GM21737 (cell line): ENCODE measurements at regions not wholly inside any gene's neighbourhood (a gene's known extent, or its start where the extent isn't known, plus 50 kb on each side); places are given as distances from the start of the nearest gene placed in this dataset.
"Not testable (repeated sequence)": the region's sequence is repeated elsewhere in the genome, so short reads cannot be mapped to it uniquely, and the experiment has no call there.

ENCODE experiments used
- ATAC-seq: cut with Tn5 transposase; IDR thresholded peaks from one replicate; pipeline ENCODE4 v1.9.1; 2021; ENCODE audit warnings: mild to moderate bottlenecking, moderate library complexity; ENCODE audit not compliant: unreplicated experiment

DNA sequence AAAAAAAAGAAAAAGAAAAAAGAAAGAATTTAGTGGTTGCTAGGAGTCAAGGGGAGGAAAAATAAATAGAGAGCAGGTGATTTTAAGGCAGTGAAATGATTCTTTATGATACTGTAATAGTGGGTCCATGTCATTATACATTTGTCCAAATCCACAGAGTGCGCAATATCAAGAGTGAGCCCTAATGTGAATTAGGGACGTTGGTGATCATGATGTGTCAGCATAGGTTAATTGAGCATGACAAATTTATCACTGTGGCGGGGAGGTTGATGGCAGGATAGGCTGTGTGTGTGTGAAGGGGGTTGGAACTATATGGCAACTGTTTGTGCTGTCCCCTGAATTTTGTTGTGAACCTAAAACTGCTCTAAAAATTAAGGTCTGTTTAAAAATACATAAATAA is 357.8 kb downstream of the ICE1 start:
- ATAC-seq: no peak

DNA sequence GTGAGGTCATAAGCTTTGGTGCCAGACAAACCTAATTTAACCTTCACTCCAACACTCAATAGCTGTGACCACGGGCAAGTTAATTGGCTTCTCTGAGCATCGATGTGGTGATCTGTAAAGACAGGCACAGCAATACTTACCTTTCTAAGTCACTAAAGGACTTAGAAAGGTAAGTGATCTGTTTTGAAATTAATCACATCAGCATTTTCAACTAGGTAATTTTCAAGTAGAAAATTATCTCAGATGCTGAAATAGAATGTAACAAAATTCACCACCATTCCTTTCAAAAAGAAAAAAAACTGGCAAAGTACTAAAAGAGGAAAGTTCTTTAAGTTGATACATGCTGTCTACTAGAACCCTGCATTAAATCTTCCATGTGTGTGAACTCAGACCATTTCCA is 354.5 kb downstream of the ICE1 start:
- ATAC-seq: no peak

DNA sequence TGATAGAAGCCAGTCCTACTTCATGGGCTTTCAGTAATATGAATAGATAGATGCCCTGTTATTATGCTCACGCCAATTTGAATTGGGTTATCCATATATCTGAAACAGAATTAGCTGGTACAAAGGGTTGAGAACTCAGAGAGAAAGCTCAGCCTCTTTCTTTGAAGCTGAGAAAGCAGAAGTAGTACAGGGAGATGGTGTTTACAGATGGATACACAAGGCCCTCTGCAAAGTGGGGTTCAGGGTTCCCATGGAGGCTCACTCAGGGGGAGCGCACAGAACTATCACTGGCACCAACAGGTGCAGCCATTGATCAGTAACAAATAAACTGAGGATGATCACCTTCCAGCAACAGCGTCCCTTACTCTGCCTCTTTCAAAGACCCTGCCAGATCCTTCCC is 349.7 kb downstream of the ICE1 start:
- ATAC-seq: no peak

DNA sequence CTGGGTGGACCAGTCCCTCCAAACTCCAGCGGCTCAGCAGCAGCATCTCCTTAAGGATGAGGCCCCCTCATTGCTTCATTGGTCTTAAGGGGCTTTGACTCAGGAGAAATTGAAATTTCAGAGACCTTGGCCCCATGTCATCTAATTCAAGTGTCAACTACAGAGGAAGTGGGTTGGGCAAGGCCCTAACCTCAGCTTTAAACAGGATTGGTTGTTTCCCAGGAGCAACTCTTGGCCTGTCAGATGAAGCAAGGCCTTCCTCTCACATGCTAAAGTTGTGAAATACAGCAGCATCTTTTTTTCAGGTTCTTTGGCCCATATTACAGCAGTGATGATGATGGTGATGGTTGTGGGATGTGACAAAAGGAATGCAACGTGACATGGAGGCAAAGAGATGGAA is 348.3 kb downstream of the ICE1 start:
- ATAC-seq: no peak

DNA sequence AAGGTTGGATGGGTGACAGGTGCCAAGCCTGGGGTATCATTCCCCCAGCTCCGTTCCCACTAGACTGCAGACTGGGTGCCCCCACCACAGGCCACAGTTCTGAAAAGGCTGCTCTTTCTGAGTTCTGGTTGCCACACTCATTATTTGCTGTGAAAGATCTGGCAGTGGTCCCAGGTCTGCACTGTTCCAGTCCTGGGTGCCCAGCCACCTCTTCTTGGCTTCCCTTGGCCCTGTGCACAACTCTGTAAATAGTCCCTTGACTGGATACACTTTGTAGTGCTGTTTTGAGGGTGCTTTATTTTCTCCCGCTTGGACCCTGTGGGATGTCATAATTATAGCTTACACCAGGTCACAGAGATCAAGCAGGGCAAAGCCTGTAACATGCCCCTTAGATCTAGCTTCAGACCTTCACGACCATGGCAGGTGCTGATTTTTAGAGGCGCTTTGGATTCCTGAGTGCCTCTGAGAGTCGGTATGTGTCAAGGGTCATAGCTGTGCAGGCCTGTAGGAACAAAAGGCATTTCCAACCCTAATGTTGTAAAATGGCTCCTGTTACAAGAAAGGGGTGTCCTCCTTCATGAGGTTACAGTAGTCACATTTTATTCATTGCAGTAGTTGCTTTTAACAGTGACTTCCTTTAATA is 344.9 kb downstream of the ICE1 start:
- ATAC-seq: no peak

DNA sequence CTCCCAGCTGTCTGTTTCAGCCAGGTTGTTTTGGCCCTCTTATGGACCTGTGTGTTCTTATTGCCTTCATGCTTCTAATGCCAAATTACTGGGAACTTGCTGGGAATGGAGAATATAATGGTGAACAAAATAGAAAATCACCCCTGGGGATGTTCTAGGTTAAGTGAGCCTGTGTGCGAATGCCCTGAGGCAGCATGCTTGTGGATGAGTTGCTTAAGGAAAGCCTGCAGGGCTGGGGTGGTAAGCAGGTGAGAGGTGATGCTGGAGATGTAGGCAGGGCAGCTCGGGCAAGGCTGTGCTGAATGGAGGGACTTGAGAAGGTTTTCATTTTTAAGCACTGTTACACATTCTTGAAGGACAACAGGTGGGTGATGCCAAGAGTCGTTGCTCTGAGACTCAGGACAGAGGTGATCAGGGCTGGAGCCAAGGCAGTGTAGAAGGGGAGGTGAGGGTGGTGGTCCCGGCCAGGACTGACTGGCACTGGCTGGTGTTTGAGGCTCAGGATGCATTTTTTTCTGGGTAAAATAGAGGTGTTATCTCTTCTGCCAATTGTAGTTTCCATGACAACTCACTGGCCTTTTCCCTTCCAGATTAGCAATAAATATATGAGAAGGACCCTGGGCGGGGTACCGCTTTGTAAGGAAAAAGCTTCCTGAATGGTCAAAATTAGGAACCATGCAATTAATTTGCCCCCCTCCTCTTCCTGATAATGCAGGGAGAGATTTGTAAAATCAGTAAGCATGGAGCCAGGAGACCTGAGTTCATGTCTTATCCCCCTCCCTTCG is 342.8 kb downstream of the ICE1 start:
- no peak for ATAC-seq

DNA sequence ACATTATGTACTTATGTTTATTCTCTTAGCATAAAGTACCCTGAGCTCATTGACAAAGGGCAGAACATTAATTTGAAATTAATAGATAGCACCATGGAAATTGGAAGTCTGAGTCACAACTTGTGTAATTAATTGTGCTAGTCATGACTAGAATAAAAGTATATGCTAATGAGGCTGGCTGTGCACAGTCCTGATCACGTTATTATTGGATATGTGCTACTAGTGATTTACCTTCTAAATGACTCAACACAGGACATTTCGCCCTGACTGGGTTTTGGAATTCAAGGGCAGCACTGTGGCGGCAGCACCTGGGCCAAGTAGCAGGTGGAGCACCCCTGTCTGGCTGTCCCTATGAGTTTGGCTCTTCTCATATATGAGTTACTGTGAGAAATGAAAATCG is 341.8 kb downstream of the ICE1 start:
- ATAC-seq: no peak

DNA sequence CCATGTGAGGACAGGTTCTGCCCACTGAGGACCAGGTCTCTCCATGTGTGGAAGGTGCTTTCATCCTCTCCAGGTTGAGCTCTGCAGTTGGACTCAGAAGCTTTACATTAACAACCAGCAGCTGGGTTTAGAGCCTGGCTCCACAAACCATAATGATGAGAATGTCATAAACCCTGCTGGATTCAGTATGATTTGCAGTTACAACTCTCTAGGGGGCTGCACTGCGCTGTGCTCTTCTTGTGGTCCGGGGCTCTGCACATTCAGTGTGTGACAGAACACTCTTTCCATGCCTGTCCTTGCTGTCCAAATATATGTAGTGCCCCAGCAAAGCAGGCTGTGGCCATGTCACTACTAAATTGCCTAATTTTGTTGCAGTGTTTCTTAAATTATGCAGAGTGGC is 334.3 kb downstream of the ICE1 start:
- ATAC-seq: no peak

DNA sequence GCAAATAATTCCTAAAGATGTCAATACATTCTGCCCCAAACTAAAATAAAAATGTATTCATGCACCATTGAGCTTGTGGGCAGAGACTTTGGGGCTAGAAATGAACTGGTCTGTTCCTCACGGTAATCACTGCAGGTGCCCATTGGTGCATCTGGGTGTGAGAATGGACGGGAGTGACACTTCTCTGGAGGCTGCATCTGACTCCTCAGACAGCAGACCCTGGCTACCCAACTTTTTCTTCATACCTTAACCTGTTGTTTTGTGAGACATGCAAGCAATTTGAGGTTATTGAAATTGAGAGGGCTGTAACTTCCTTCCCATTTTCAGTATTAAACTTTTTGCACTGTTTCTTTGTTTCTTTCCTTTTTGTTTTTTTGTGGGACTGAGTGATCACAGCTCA is 333.4 kb downstream of the ICE1 start:
- peak; percentile 44 for ATAC-seq

DNA sequence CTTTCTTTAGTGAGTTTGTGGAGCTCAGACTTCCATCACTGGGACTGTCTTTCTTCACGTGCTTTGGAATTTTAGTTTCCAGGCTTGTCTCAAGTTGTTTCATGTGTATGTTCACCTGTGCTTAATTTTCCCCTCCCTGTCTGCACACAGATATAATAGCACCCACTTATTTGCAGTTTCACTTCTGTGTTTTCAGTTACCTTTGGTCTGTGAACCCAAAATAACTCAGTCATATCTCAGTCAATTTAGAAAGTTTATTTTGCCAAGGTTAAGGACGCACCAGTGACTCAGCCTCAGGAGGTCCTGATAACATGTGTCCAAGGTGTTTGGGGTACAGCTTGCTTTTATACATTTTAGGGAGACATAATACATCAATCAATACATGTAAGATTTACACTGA is 330.4 kb downstream of the ICE1 start:
- ATAC-seq: peak; percentile 58

DNA sequence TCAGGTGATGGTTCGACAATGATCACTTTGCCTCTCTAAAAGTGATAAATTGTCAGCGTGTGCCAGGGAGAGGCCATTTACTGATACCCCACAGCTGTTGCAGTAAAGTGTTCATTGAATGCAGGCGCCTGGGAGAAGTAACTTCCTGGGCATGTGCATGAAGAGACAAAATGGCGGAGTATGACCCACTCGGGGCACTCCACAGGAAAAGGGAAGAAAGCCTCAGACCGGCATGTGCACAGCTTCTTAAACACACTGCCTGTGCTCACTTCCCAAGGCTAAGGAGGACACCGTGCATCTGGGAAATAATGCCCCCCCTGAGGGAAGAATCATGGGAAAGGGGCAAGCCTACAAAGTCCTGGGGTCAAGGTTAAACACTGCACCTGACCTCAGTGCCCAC is 329.5 kb downstream of the ICE1 start:
- ATAC-seq: no peak

DNA sequence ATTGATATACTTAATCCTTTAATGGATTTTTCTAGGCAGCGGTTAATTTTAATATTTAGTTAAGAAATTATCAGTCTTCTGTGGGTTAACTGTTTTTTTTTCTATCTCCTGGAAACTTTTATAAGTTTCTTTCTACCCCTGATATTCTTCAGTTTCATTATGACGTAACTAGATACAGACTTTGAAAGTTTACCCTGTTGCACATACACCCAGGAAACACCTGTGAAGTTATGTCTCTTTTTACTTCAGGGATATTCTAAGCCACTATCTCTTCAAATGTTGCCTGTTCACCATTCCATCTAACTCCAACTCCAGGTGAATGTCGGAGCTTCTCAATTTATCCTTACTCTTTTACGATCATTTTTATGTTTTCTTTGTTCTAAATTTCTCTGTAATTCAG is 329.0 kb downstream of the ICE1 start:
- ATAC-seq: peak; percentile 40

DNA sequence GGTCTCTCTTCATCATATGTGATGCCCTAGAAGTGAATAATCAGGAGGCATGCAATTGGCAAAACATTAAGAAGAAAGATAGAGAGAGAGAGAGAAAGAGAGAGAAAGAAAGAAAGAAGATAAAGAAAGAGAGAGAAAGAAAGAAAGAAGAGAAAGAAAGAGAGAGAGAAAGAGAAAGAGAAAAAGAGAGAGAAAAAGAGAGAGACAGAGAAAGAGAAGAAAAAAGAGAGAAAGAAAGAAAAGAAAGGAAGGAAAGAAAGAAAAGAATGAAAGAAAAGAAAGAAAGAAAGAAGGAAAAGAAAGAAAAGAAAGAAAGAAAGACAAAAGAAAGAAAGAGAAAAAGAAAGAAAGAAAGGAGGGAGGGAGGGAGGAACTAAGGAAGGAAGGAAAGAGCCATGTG is 318.9 kb downstream of the ICE1 start:
- no peak for ATAC-seq

DNA sequence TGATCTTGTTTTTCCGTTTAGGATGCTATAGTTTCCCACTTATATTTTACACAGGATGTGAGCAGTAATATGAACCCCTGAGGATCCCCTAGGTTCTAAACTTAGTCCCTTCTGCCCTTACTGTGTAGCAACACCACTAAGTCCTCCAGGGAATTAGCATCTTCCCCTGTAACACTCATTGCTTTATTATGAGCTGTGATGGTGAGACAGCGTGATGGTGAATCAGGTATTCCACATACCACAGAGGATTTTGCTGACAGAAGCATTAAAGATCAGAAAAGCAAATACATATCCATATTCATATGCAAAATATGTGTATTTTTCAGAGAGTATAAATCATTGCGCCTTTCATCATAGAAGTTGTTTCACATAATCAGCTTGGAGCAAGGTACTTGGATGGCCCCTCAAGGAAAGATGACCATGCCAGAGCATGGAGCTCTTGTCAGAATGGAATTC is 317.0 kb downstream of the ICE1 start:
- ATAC-seq: no peak

DNA sequence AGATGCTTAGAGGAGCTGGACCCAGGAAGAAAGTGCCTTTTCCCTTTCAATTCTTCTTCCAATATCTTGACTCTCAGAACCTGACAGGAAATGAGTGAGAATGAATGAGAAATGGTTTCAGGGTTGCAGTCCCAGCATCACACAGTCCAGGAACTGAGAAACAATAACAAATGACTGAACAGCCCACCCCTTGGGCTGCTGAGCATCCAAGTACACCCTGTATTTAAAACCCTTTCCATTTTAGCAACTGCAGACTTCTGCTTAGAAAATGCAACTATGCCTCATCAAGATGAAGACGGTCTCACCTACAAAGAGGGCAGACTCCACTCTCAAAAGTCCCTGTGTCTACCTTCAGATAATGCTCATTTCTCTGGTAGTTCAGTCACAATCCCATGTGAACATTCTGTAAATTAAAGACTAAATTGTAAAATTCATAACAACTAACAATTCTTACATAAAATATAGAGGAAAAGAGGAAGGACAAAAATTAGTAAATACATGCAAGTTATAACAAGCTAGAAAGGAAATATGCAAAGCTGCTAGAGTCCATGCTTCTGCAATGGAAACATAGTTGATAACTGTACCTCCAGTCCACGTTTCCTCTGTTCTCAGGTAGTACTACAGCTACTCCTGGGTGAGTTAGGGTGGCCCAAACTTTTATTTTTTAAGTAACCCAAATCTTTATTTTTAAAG is 316.5 kb downstream of the ICE1 start:
- ATAC-seq: peak; percentile 66

DNA sequence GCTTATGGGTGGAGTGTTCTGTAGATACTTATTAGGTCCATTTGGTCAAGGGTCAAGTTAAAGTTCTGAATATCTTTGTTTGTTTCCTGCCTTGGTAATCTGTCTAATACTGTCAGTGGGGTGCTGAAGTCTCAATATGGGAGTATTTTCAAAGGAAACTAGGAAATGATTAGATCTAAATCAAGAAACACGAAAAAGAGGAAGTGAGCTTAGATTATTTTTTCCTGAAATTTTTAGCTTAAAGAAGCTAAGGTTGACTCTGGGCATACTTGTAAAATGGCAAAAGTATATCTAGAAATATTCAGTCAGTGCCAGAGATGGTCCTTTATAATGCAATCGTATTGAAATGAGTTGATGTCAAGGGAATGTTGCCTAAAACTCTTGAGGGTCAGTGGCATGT is 313.5 kb downstream of the ICE1 start:
- ATAC-seq: no peak

DNA sequence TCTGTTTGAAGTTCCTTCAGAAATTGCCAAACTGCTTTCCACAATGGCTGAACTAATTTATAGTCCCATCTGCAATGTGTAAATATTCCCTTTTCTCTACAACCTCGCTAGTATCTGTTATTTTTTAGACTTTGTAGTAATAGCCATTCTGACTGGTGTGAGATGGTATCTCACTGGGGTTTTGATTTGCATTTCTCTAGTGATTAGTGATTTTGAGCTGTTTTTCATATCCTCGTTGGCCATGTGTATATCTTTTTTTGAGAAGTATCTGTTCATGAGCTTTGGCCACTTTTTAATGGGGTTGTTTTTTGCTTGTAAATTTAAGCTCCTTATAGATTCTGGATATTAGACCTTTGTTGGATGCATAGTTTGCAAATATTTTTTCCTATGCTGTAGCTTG is 310.6 kb downstream of the ICE1 start:
- not testable (repeated sequence) for ATAC-seq

DNA sequence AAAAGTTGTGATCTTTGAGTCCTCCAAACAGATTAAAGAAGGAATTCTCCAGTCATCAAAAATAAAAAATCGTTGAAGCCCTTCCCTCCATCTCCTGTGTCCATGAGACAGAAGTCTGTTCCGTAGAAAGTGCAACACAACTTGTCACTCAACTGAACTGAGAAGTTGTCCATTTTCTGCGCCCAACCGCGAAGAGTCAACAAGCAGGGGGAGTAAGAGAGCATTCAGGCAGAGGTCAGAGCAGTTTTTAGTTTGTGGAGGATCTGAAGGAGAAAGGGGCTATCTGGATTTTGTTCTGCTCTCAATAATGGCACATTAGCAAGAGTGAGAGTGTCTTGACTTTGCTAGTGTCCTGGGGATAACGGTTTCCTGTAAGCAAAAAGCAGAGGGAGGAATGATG is 303.9 kb downstream of the ICE1 start:
- ATAC-seq: no peak

DNA sequence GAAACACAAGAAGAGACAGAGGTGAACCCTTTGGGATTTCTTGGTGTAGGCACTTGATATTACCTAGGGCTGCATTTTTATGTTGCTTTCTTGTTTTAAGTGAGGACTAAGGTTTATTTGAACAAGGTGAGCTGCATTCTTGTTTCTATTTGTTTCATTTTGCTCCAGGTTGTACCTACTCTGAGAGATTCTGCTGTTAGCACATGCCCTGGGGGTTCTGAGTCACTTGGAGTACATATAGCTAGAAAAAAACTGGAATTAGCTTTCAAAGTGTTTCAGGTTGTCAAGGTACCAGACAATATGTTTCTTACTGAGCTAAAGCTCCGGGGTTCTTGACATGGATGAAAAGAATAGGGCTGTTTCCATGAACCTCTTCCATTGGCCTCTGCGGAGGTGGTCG is 299.4 kb downstream of the ICE1 start:
- no peak for ATAC-seq

DNA sequence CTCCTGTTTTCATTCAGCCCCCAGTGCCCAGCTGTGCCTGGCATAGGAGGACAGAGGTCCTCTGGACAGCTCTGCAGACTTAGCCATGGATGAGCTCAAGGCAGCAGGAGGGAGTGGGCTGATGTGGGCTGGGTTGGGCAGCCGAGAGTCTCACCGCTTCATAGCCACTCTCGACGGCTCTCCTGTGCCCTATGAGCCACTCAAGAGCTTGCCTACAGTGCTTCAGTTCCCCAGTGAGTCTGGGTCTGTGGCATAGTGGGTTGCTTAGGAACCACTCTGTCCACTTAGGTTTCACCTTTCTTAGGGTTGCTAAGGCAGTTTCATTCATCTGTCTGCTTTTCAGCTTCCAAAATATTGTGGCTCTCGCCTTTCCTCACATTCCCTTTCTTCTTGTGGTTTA is 296.8 kb downstream of the ICE1 start:
- no peak for ATAC-seq

DNA sequence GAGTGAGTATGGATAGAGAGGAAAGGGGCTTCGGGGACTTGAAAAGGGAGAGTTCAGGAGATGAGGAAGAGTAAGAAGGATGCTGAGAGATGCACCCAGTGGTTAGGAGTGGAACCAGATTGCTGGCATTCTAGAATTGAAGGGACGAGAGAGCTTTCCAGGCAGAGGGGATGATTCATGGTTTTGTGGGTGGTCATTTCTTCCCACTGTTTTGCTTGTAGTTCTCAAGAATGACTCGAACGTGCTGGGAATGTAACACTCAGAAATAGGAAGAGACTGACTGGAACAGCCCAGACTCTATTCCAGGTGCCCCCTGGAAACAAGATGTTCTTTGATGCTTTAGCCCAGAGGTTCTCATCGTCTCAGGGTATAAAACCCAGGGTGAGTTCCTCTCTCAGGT is 294.2 kb downstream of the ICE1 start:
- ATAC-seq: no peak

DNA sequence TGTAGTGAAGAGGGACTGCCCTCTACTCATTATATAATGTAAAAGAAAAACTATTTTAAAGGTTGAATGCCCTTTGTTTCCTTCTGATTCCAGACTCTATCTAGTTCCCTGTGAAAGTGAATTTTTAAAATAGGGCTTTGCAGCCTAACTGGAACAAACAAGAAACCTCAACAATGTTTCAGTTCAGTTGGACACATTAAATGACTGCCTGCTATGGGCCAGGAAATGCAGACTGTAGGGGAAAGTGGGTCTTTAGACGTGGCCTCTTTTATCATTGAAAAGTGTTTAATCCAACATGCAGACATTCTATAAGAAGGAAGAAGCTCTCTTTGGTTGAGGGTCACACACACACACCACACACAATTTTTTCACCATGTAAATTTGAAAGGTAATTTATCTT is 289.1 kb downstream of the ICE1 start:
- ATAC-seq: no peak
